Hepatocyte (in vitro differentiated cells): ENCODE measurements at regions not wholly inside any gene's neighbourhood (a gene's known extent, or its start where the extent isn't known, plus 50 kb on each side); places are given as distances from the start of the nearest gene placed in this dataset.

Experiments
- DNase-seq: peaks from one replicate; pipeline ENCODE4 v3.0.0-alpha.2; 2016; ENCODE audit warnings: low spot score
- H2AFZ ChIP-seq: fragments of 200-600 bp; sonication (generic); 2 replicates; pipeline ENCODE4 v1.6.0; 2016; ENCODE audit warnings: antibody characterized with exemption, mild to moderate bottlenecking
- H3K27ac ChIP-seq: fragments of 200-600 bp; sonication (generic); 2 replicates; pipeline ENCODE4 v1.5.1; 2016; ENCODE audit warnings: mild to moderate bottlenecking
- H3K27me3 ChIP-seq: fragments of 200-600 bp; sonication (generic); 2 replicates; pipeline ENCODE4 v1.6.1; 2016
- H3K36me3 ChIP-seq: fragments of 200-600 bp; sonication (generic); replicated peaks from 2 replicates; pipeline ENCODE4 v1.5.1; 2016; ENCODE audit warnings: low read depth; ENCODE audit not compliant: insufficient read depth
- H3K4me1 ChIP-seq: fragments of 200-600 bp; sonication (generic); 2 replicates; pipeline ENCODE4 v1.5.1; 2016; ENCODE audit warnings: mild to moderate bottlenecking, moderate library complexity; ENCODE audit not compliant: insufficient read depth
- H3K4me2 ChIP-seq: fragments of 200-600 bp; sonication (generic); 2 replicates; pipeline ENCODE4 v1.6.0; 2016
- H3K4me3 ChIP-seq: fragments of 200-600 bp; sonication (generic); 2 replicates; pipeline ENCODE4 v1.5.1; 2016; ENCODE audit warnings: mild to moderate bottlenecking
- H3K79me2 ChIP-seq: fragments of 200-600 bp; sonication (generic); 2 replicates; pipeline ENCODE4 v1.6.0; 2017; ENCODE audit warnings: mild to moderate bottlenecking
- H3K9me2 ChIP-seq: fragments of 200-600 bp; sonication (generic); replicated peaks from 2 replicates; pipeline ENCODE4 v1.6.0; 2017; ENCODE audit warnings: mild to moderate bottlenecking; ENCODE audit not compliant: insufficient read depth
- H3K9me3 ChIP-seq: fragments of 200-600 bp; sonication (generic); 2 replicates; pipeline ENCODE4 v1.5.1; 2016; ENCODE audit warnings: low read depth, mild to moderate bottlenecking
- H4K20me1 ChIP-seq: fragments of 200-600 bp; sonication (generic); 2 replicates; pipeline ENCODE4 v1.6.0; 2016; ENCODE audit warnings: mild to moderate bottlenecking; ENCODE audit not compliant: insufficient read depth, poor library complexity, severe bottlenecking
- EZH2 ChIP-seq: fragments of 200-600 bp; sonication (generic); IDR thresholded peaks from 2 replicates; pipeline ENCODE4 v1.6.1; 2016; ENCODE audit warnings: antibody characterized with exemption, mild to moderate bottlenecking, borderline replicate concordance
- EZH2phosphoT487 ChIP-seq: fragments of 200-600 bp; sonication (generic); IDR thresholded peaks from one replicate; pipeline ENCODE4 v1.6.1; 2018; ENCODE audit warnings: antibody characterized with exemption, mild to moderate bottlenecking, low read depth, moderate library complexity; ENCODE audit not compliant: unreplicated experiment, severe bottlenecking
- WGBS: methylation state at CpG from one replicate; pipeline ENCODE4 v1.1.6; 2016; ENCODE audit warnings: low lambda C conversion rate; ENCODE audit errors: missing lambda C conversion rate; 5-methylcytosine and 5-hydroxymethylcytosine counted together
- TF ChIP-seq, protein P1 (sequence below): fragments of 200-600 bp; sonication (generic); IDR thresholded peaks from 2 replicates; pipeline ENCODE4 v1.5.1; 2016; ENCODE audit warnings: antibody characterized with exemption, mild to moderate bottlenecking; ENCODE audit not compliant: poor library complexity

DNA sequence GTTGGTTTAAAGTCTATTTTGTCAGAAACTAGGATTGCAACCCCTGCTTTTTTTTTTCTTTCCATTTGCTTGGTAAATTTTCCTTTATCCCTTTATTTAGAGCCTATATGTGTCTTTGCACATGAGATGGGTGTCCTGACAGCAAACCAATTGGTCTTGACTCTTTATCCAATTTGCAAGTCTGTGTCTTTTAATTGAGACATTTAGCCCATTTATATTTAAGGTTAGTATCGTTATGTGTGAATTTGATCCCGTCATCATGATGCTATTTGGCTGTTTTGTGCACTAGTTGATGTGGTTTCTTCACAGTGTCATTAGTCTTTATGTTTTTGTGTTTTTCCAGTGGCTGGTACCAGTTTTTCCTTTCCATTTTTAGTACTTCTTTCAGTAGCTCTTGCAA, 127.7 kb upstream of the ZNF267 start:
- Histone ChIP-seq H3K9me3 (peaks cover 58% of the 10 kb centered on the region), H3K27ac (no peak overlapping the region), H3K79me2 (peaks cover 66% of the 10 kb centered on the region), H3K27me3 (no peaks in the 10 kb centered on the region), H3K4me3 (no peak overlapping the region), H2AFZ (no peak overlapping the region), H3K4me2 (no peak overlapping the region), H3K36me3 (peaks cover 9% of the 10 kb centered on the region), H4K20me1 (no peaks in the 10 kb centered on the region), H3K4me1 (no peaks in the 10 kb centered on the region), H3K9me2 (no peaks in the 10 kb centered on the region)
- DNase-seq: no peak
- 100% methylated on average over 2 of the region's 2 CpGs for WGBS
- no peak for TF ChIP-seq EZH2phosphoT487
- TF ChIP-seq EZH2: no peak
- TF ChIP-seq, protein P1, sequence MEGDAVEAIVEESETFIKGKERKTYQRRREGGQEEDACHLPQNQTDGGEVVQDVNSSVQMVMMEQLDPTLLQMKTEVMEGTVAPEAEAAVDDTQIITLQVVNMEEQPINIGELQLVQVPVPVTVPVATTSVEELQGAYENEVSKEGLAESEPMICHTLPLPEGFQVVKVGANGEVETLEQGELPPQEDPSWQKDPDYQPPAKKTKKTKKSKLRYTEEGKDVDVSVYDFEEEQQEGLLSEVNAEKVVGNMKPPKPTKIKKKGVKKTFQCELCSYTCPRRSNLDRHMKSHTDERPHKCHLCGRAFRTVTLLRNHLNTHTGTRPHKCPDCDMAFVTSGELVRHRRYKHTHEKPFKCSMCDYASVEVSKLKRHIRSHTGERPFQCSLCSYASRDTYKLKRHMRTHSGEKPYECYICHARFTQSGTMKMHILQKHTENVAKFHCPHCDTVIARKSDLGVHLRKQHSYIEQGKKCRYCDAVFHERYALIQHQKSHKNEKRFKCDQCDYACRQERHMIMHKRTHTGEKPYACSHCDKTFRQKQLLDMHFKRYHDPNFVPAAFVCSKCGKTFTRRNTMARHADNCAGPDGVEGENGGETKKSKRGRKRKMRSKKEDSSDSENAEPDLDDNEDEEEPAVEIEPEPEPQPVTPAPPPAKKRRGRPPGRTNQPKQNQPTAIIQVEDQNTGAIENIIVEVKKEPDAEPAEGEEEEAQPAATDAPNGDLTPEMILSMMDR: no peak

DNA sequence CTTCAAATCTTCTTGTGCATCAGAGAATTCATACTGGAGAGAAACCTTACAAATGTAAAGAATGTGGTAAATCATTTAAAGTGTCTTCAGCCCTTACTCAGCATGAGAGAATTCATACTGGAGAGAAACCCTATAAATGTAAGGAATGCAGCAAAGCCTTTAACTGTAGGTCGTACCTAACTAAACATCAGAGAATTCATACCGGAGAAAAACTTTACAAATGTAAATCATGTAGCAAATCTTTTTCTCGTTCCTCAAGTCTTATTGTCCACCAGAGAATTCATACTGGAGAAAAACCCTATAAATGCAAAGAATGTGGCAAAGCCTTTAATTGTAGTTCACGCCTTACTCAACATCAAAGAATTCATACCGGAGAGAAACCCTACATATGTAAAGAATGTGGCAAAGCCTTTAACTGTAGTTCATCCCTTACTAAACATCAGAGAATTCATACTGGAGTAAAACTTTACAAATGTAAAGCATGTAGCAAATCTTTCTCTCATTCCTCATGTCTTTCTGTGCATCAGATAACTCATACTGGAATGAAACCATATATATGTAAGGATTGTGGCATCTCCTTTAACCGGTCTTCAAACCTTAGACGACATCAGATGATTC, 118.5 kb upstream of the ZNF267 start:
- H3K27ac ChIP-seq: no peak overlapping the region
- no peak overlapping the region for H3K4me3 ChIP-seq
- no peak overlapping the region for H2AFZ ChIP-seq
- H3K36me3 ChIP-seq: peaks cover 28% of the 10 kb centered on the region
- no peak for DNase-seq
- WGBS: 98% methylated on average over 7 of the region's 7 CpGs
- no peak overlapping the region for H3K4me2 ChIP-seq
- peaks cover 16% of the 10 kb centered on the region for H3K79me2 ChIP-seq
- TF ChIP-seq EZH2phosphoT487 (no peak), EZH2 (no peak)
- TF ChIP-seq, protein P1: no peak
- H3K27me3 ChIP-seq: no peaks in the 10 kb centered on the region
- H3K9me3 ChIP-seq: peaks cover 85% of the 10 kb centered on the region
- no peaks in the 10 kb centered on the region for H4K20me1 ChIP-seq
- H3K9me2 ChIP-seq: no peaks in the 10 kb centered on the region
- no peaks in the 10 kb centered on the region for H3K4me1 ChIP-seq

DNA sequence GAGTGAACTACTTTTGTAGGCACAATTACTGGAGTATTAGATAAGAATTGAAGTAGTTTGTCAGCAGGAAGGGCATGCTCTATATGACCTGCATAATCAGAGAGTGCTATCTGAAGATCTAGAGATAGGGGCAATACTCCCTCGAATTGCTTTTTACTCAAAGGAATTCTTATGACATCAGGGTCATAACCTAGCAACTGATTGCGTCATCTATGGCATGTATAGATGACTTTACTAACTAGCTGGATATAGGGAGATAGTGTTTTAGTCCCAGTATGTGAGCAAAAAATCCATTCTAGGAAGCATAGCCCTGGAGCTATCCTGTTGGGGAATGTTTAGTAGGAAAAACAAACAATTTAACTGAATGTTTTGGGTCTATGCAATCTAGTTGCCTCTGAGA, 109.5 kb upstream of the ZNF267 start:
- Histone ChIP-seq H3K9me3 (peaks cover 32% of the 10 kb centered on the region), H3K27me3 (no peaks in the 10 kb centered on the region), H3K4me3 (no peak overlapping the region), H3K79me2 (no peaks in the 10 kb centered on the region), H3K4me1 (no peaks in the 10 kb centered on the region), H3K27ac (no peak overlapping the region), H3K9me2 (no peaks in the 10 kb centered on the region), H2AFZ (no peak overlapping the region), H4K20me1 (no peaks in the 10 kb centered on the region), H3K36me3 (peaks cover 3% of the 10 kb centered on the region), H3K4me2 (no peak overlapping the region)
- no peak for TF ChIP-seq EZH2phosphoT487
- TF ChIP-seq EZH2: no peak
- TF ChIP-seq, protein P1: no peak
- no peak for DNase-seq
- WGBS: 95% methylated on average over 2 of the region's 2 CpGs

DNA sequence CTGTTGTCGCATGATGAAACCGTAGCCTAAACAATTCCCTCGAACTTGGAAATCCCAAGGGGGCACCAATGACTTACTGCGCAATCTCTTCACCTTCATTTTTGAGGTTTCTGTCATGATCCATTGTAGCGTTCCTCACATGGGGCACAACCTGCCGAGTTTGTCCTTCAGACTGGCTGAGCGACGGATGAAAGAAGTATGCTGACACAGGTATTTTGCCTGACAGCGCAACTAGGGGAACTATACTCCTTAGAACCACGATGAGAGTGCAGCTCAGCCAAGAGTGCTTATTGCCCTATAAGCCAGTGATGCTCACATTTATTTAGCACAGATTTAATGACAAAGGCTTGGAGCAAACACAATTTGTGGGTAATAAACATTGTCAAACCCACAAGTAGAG, 106.3 kb upstream of the ZNF267 start:
- peaks cover 29% of the 10 kb centered on the region for H3K9me3 ChIP-seq
- H3K27ac ChIP-seq: no peak overlapping the region
- H3K27me3 ChIP-seq: no peaks in the 10 kb centered on the region
- H3K4me3 ChIP-seq: no peak overlapping the region
- H2AFZ ChIP-seq: no peak overlapping the region
- TF ChIP-seq EZH2 (no peak), EZH2phosphoT487 (no peak)
- TF ChIP-seq, protein P1: no peak
- H4K20me1 ChIP-seq: no peaks in the 10 kb centered on the region
- no peaks in the 10 kb centered on the region for H3K4me1 ChIP-seq
- H3K9me2 ChIP-seq: no peaks in the 10 kb centered on the region
- H3K4me2 ChIP-seq: no peak overlapping the region
- H3K36me3 ChIP-seq: no peaks in the 10 kb centered on the region
- H3K79me2 ChIP-seq: no peaks in the 10 kb centered on the region
- DNase-seq: no peak
- 97% methylated on average over 10 of the region's 10 CpGs for WGBS
